NB4 (cell line): ENCODE measurements at regions not wholly inside any gene's neighbourhood (a gene's known extent, or its start where the extent isn't known, plus 50 kb on each side); places are given as distances from the start of the nearest gene placed in this dataset.

ENCODE experiments used
- DNase-seq: peaks from one replicate; pipeline ENCODE4 v3.0.0; 2010; ENCODE audit warnings: low read depth
- H3K4me3 ChIP-seq: one replicate; pipeline ENCODE4 v1.5.1; 2011; ENCODE audit warnings: mild to moderate bottlenecking, low read depth, low read length, moderate library complexity
- CTCF ChIP-seq: IDR thresholded peaks from one replicate; pipeline ENCODE4 v1.5.1; 2012; ENCODE audit warnings: low read depth, low read length
- MAX ChIP-seq: IDR thresholded peaks from 2 replicates; pipeline ENCODE4 v1.6.1; 2011; ENCODE audit warnings: low read depth, low read length
- MYC ChIP-seq: IDR thresholded peaks from 2 replicates; pipeline ENCODE4 v1.6.1; 2011; ENCODE audit warnings: low read depth, low read length
- POLR2A ChIP-seq: IDR thresholded peaks from 2 replicates; pipeline ENCODE4 v1.6.1; 2011; ENCODE audit warnings: mild to moderate bottlenecking; ENCODE audit not compliant: insufficient read length; ENCODE audit errors: extremely low read depth

- no peak for TF ChIP-seq POLR2A
- TF ChIP-seq MYC = no peak
- no peak for TF ChIP-seq CTCF
- TF ChIP-seq MAX = no peak
- H3K4me3 ChIP-seq = no peak overlapping the region
- no peak for DNase-seq
These were observed 481.6 kb downstream of the PABPC4L start for GRCh38 chr4:133720001-133720400.

- TF ChIP-seq MAX = no peak
- no peak for TF ChIP-seq POLR2A
- TF ChIP-seq MYC = no peak
- TF ChIP-seq CTCF = no peak
- DNase-seq = no peak
- H3K4me3 ChIP-seq = no peak overlapping the region
These were observed 482.5 kb downstream of the PABPC4L start for GRCh38 chr4:133719098-133719497.

- DNase-seq = no peak
- TF ChIP-seq POLR2A = no peak
- no peak for TF ChIP-seq MYC
- TF ChIP-seq MAX = no peak
- TF ChIP-seq CTCF = no peak
- H3K4me3 ChIP-seq = no peak overlapping the region
These were observed 487.4 kb downstream of the PABPC4L start for GRCh38 chr4:133714211-133714610.

GRCh38 chr4:133713340-133713739 is 488.2 kb downstream of the PABPC4L start:
- DNase-seq = no peak
- TF ChIP-seq CTCF (no peak), MAX (no peak), MYC (no peak), POLR2A (no peak)
- H3K4me3 ChIP-seq = no peak overlapping the region

GRCh38 chr4:133711817-133712216 is 489.8 kb downstream of the PABPC4L start:
- no peak for TF ChIP-seq MYC
- no peak for TF ChIP-seq CTCF
- no peak for TF ChIP-seq MAX
- no peak for TF ChIP-seq POLR2A
- H3K4me3 ChIP-seq = no peak overlapping the region
- no peak for DNase-seq

GRCh38 chr4:133694416-133694815 is 507.2 kb downstream of the PABPC4L start:
- TF ChIP-seq MYC = no peak
- no peak for DNase-seq
- no peak overlapping the region for H3K4me3 ChIP-seq
